GM12878 (cell line): ENCODE measurements at regions not wholly inside any gene's neighbourhood (a gene's known extent, or its start where the extent isn't known, plus 50 kb on each side); places are given as distances from the start of the nearest gene placed in this dataset.

Source experiments
- ATAC-seq: fragments of 200-7000 bp; cut with Tn5 transposase; 3 replicates; pipeline ENCODE4 v1.9.1; 2020; ENCODE audit warnings: mild to moderate bottlenecking, moderate library complexity
- BruUV-seq: library from RNA; stranded (reverse); fragments of 400-500 nt; replicated peaks from 2 replicates; lab custom pipeline; 2021; lab: Mats Ljungman, UMichigan
- CTCF ChIA-PET: fragments of 300-600 bp; sonication (Branson Sonifier 250); formaldehyde crosslinking; extraction: SDS; loops from one replicate; lab custom pipeline; 2021; ENCODE audit warnings: inconsistent platforms; lab: Yijun Ruan, JAX
- POLR2A ChIA-PET: fragments of 350-600 bp; formaldehyde crosslinking; extraction: SDS; loops from one replicate; lab custom pipeline; 2021; ENCODE audit warnings: inconsistent platforms; lab: Charles Lee
- RAD21 ChIA-PET: fragments of 300-600 bp; sonication (Branson Sonifier 250); formaldehyde crosslinking; loops from one replicate; lab custom pipeline; 2023; ENCODE audit warnings: antibody characterized with exemption; ENCODE audit not compliant: unreplicated experiment; lab: Charles Lee
- SMC1A ChIA-PET: fragments of 300-600 bp; sonication (Branson Sonifier 250); formaldehyde crosslinking; loops from one replicate; lab custom pipeline; 2023; ENCODE audit not compliant: unreplicated experiment, uncharacterized antibody; lab: Charles Lee
- DNase-seq: peaks from one replicate; pipeline ENCODE4 v3.0.0-alpha.2; 2011; ENCODE audit warnings: low read depth, low spot score
- FAIRE-seq: peaks from 3 replicates; lab custom pipeline; 2011; peaks lifted over from hg19 to GRCh38; lab: Jason Lieb, UNC
- H2AFZ ChIP-seq: 2 replicates; pipeline ENCODE4 v1.6.0; 2011; ENCODE audit warnings: low read depth, low read length, control low read depth; ENCODE audit not compliant: control insufficient read depth
- H3K27ac ChIP-seq: 2 replicates; pipeline ENCODE4 v1.5.1; 2011; ENCODE audit warnings: control low read depth; ENCODE audit not compliant: control insufficient read depth, insufficient read depth
- H3K27me3 ChIP-seq, 2 experiments: replicated peaks in 1 of 2; 2 replicates each; pipeline versions ENCODE4 v1.6.0 to v1.6.1; 2011; ENCODE audit warnings: low read length in 1 of 2; ENCODE audit not compliant: control insufficient read depth in 2 of 2, insufficient read depth in 2 of 2
- H3K36me3 ChIP-seq, 2 experiments: 2 replicates each; pipeline ENCODE4 v1.5.1; 2011; ENCODE audit warnings: low read length in 1 of 2; ENCODE audit not compliant: control insufficient read depth in 2 of 2, insufficient read depth in 2 of 2
- H3K4me1 ChIP-seq: 2 replicates; pipeline ENCODE4 v1.6.1; 2011; ENCODE audit warnings: mild to moderate bottlenecking, low read length, moderate library complexity, mixed read lengths; ENCODE audit not compliant: control insufficient read depth, insufficient read depth
- H3K4me2 ChIP-seq: 2 replicates; pipeline ENCODE4 v1.6.0; 2011; ENCODE audit warnings: control low read depth; ENCODE audit not compliant: control insufficient read depth, insufficient read depth
- H3K4me3 ChIP-seq: fragments of 200-600 bp; sonication (generic); 2 replicates; pipeline ENCODE4 v1.5.1; 2016
- H3K79me2 ChIP-seq: 2 replicates; pipeline ENCODE4 v1.6.0; 2011; ENCODE audit warnings: low read length; ENCODE audit not compliant: control insufficient read depth, insufficient read depth
- H3K9ac ChIP-seq: 2 replicates; pipeline ENCODE4 v1.8.0; 2011; ENCODE audit warnings: low read length, control low read depth, mixed read lengths; ENCODE audit not compliant: control insufficient read depth, insufficient read depth
- H3K9me3 ChIP-seq: replicated peaks from 3 replicates; pipeline ENCODE4 v1.5.1; 2011; ENCODE audit warnings: mild to moderate bottlenecking, low read length; ENCODE audit not compliant: control insufficient read depth, insufficient read depth
- H4K20me1 ChIP-seq: 2 replicates; pipeline ENCODE4 v1.6.0; 2011; ENCODE audit not compliant: control insufficient read depth, insufficient read depth
- BMI1 ChIP-seq: fragments of 450-650 bp; IDR thresholded peaks from 2 replicates; pipeline ENCODE4 v1.6.1; 2016; ENCODE audit warnings: mild to moderate bottlenecking, moderate library complexity, borderline replicate concordance
- CBFB ChIP-seq: IDR thresholded peaks from 2 replicates; pipeline ENCODE4 v1.6.1; 2016; ENCODE audit warnings: antibody characterized with exemption, low read depth
- CBX3 ChIP-seq: fragments of 200-600 bp; sonication (generic); IDR thresholded peaks from 2 replicates; pipeline ENCODE4 v1.6.1; 2016; ENCODE audit warnings: low read depth, borderline replicate concordance
- CHD1 ChIP-seq: IDR thresholded peaks from 2 replicates; pipeline ENCODE4 v1.6.1; 2012; ENCODE audit warnings: low read depth, low read length, improper control_type of control experiment
- EP300 ChIP-seq, 2 experiments: fragments of 150-350 bp in 1 of 2; IDR thresholded peaks; 2 replicates each; pipeline ENCODE4 v1.6.1; 2011 to 2012; ENCODE audit warnings: low read depth in 2 of 2, low read length in 2 of 2, borderline replicate concordance in 1 of 2, improper control_type of control experiment in 1 of 2, inconsistent platforms in 1 of 2; ENCODE audit not compliant: control insufficient read depth in 1 of 2
- ESRRA ChIP-seq: IDR thresholded peaks from 2 replicates; pipeline ENCODE4 v1.6.1; 2012; ENCODE audit warnings: mild to moderate bottlenecking, low read length, improper control_type of control experiment
- GABPA ChIP-seq: IDR thresholded peaks from 2 replicates; pipeline ENCODE4 v1.6.1; 2014; ENCODE audit warnings: antibody characterized with exemption, low read depth, mild to moderate bottlenecking, inconsistent platforms
- MEF2B ChIP-seq: fragments of 450-650 bp; IDR thresholded peaks from 2 replicates; pipeline ENCODE4 v1.6.1; 2018; ENCODE audit warnings: mild to moderate bottlenecking, moderate library complexity; ENCODE audit not compliant: partially characterized antibody, poor library complexity, severe bottlenecking
- PRDM15 ChIP-seq: fragments of 450-650 bp; formaldehyde crosslinking; IDR thresholded peaks from 2 replicates; pipeline ENCODE4 v1.4.0; 2020; ENCODE audit warnings: mild to moderate bottlenecking, moderate library complexity
- SMARCA5 ChIP-seq: fragments of 450-650 bp; IDR thresholded peaks from 2 replicates; pipeline ENCODE4 v1.6.1; 2017; ENCODE audit warnings: mild to moderate bottlenecking
- TAF1 ChIP-seq: IDR thresholded peaks from 2 replicates; pipeline ENCODE4 v1.6.1; 2011; ENCODE audit warnings: mild to moderate bottlenecking, low read depth, low read length, borderline replicate concordance
- TBL1XR1 ChIP-seq: IDR thresholded peaks from 2 replicates; pipeline ENCODE4 v1.6.1; 2012; ENCODE audit warnings: low read depth, low read length, improper control_type of control experiment
- USF1 ChIP-seq: IDR thresholded peaks from 2 replicates; pipeline ENCODE4 v1.6.1; 2011; ENCODE audit warnings: borderline replicate concordance, low read depth, mild to moderate bottlenecking, moderate library complexity, mixed read lengths, low read length; ENCODE audit not compliant: insufficient read depth; ENCODE audit errors: extremely low read length
- USF2 ChIP-seq: IDR thresholded peaks from 2 replicates; pipeline ENCODE4 v1.6.1; 2011; ENCODE audit warnings: low read depth, low read length, improper control_type of control experiment, borderline replicate concordance
- WGBS: methylation state at CpG from one replicate; pipeline ENCODE4 v1.1.6; 2016; ENCODE audit warnings: low lambda C conversion rate; ENCODE audit not compliant: insufficient replicate concordance, insufficient coverage; ENCODE audit errors: missing lambda C conversion rate; 5-methylcytosine and 5-hydroxymethylcytosine counted together
- in situ Hi-C: fragments of 300-500 bp; cut with MboI; formaldehyde crosslinking; loops from 9 replicates; pipeline ENCODE4 v1.14.3; 2018; ENCODE audit warnings: mixed read lengths
- intact Hi-C: fragments of 100-400 bp; cut with micrococcal nuclease; formaldehyde crosslinking; loops from one replicate; pipeline ENCODE4 v1.14.2; 2022; ENCODE audit not compliant: unreplicated experiment
- TF ChIP-seq, protein P1 (sequence below), 3 experiments: IDR thresholded peaks in 2 of 3; conservative IDR thresholded peaks in 1 of 3; 2 replicates each; pipeline ENCODE4 v1.5.1; 2011; ENCODE audit warnings: low read depth in 3 of 3, low read length in 3 of 3, mild to moderate bottlenecking in 3 of 3, control low read depth in 2 of 3, moderate library complexity in 2 of 3, inconsistent platforms in 1 of 3, mixed read lengths in 1 of 3; ENCODE audit not compliant: control insufficient read depth in 2 of 3, insufficient read depth in 1 of 3; ENCODE audit errors: extremely low read depth in 1 of 3
- TF ChIP-seq, protein P2 (sequence below): IDR thresholded peaks from 2 replicates; pipeline ENCODE4 v1.6.1; 2012; ENCODE audit warnings: low read length, inconsistent platforms

DNA sequence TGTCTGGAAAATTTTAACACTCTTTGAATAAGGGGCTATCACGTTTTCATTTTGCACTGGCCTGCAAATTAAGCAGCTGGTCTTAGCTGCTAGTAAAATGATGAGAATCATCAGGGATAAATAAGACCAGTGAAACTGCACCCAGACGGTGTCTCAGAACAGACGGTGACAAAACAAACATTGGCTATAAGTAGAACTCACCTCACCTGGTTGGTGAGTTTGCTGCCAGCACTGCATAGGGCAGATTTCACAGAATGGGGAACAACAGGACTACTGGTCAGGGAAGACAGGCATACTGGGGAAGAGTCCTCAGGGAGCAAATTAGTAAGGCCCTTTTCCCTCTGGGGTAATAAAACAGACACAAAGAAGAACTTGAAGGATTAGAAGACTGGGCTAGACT is 175.9 kb upstream of the CITED2 start:
- H3K9ac ChIP-seq, result no peak overlapping the region
- ChIA-PET CTCF (interaction anchor here (1.0 kb wide), 1 partner anchor 21 kb away, joined by 4 read pairs; no protein-coding TSS in a partner anchor), RAD21 (no interaction called here), POLR2A (no interaction called here), SMC1A (no interaction called here)
- FAIRE-seq, result no peak
- no peaks in the 10 kb centered on the region for H4K20me1 ChIP-seq
- in situ Hi-C loops, result no loop called here
- no peaks in the 10 kb centered on the region for H3K9me3 ChIP-seq
- no peaks in the 10 kb centered on the region for H3K79me2 ChIP-seq
- H3K27me3 ChIP-seq, result no peaks in the 10 kb centered on the region
- ATAC-seq, result no peak
- intact Hi-C loops, result no loop called here
- no peak overlapping the region for H3K27ac ChIP-seq
- no TSS peak for BruUV-seq
- no peaks in the 10 kb centered on the region for H3K4me1 ChIP-seq
- 62% methylated on average over 3 of the region's 3 CpGs for WGBS
- no peak overlapping the region for H3K4me3 ChIP-seq
- H2AFZ ChIP-seq, result no peak overlapping the region
- H3K4me2 ChIP-seq, result no peak overlapping the region
- H3K36me3 ChIP-seq, result no peaks in the 10 kb centered on the region
- no peak for DNase-seq
- no peak for TF ChIP-seq ESRRA
- TF ChIP-seq USF2, result no peak
- TF ChIP-seq CHD1, result no peak
- no peak for TF ChIP-seq MEF2B
- TF ChIP-seq, protein P1, sequence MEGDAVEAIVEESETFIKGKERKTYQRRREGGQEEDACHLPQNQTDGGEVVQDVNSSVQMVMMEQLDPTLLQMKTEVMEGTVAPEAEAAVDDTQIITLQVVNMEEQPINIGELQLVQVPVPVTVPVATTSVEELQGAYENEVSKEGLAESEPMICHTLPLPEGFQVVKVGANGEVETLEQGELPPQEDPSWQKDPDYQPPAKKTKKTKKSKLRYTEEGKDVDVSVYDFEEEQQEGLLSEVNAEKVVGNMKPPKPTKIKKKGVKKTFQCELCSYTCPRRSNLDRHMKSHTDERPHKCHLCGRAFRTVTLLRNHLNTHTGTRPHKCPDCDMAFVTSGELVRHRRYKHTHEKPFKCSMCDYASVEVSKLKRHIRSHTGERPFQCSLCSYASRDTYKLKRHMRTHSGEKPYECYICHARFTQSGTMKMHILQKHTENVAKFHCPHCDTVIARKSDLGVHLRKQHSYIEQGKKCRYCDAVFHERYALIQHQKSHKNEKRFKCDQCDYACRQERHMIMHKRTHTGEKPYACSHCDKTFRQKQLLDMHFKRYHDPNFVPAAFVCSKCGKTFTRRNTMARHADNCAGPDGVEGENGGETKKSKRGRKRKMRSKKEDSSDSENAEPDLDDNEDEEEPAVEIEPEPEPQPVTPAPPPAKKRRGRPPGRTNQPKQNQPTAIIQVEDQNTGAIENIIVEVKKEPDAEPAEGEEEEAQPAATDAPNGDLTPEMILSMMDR (IDR thresholded peaks at IDR 0.05 in 2 of 3, conservative IDR thresholded peaks at IDR 0.05 in 1 of 3; ENCODE audit: control insufficient read depth in 2 of 3, extremely low read depth in 1 of 3, insufficient read depth in 1 of 3, low read depth in 3 of 3, low read length in 3 of 3), result no peak
- TF ChIP-seq PRDM15 (CRISPR knock-in tag), result no peak
- TF ChIP-seq, protein P2, sequence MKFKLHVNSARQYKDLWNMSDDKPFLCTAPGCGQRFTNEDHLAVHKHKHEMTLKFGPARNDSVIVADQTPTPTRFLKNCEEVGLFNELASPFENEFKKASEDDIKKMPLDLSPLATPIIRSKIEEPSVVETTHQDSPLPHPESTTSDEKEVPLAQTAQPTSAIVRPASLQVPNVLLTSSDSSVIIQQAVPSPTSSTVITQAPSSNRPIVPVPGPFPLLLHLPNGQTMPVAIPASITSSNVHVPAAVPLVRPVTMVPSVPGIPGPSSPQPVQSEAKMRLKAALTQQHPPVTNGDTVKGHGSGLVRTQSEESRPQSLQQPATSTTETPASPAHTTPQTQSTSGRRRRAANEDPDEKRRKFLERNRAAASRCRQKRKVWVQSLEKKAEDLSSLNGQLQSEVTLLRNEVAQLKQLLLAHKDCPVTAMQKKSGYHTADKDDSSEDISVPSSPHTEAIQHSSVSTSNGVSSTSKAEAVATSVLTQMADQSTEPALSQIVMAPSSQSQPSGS, result no peak
- no peak for TF ChIP-seq BMI1
- no peak for TF ChIP-seq USF1
- no peak for TF ChIP-seq SMARCA5
- no peak for TF ChIP-seq CBX3
- no peak for TF ChIP-seq EP300 (IDR thresholded peaks at IDR 0.05; ENCODE audit: borderline replicate concordance in 1 of 2, control insufficient read depth in 1 of 2, low read depth in 2 of 2, low read length in 2 of 2)
- no peak for TF ChIP-seq GABPA
- no peak for TF ChIP-seq TBL1XR1
- TF ChIP-seq TAF1, result no peak
- no peak for TF ChIP-seq CBFB
